Cardiac muscle cell (in vitro differentiated cells and primary cell): ENCODE measurements at regions not wholly inside any gene's neighbourhood (a gene's known extent, or its start where the extent isn't known, plus 50 kb on each side); places are given as distances from the start of the nearest gene placed in this dataset.

Experiments
- DNase-seq, 2 donors: peaks; one replicate each; pipeline versions ENCODE4 v3.0.0 to v3.0.0-alpha.2; 2010 to 2017; ENCODE audit warnings: low read depth in 1 of 2, low spot score in 1 of 2
- H3K27ac ChIP-seq: fragments of 200-600 bp; sonication (generic); 2 replicates; pipeline ENCODE4 v1.5.1; 2016
- H3K27me3 ChIP-seq: fragments of 200-600 bp; sonication (generic); 2 replicates; pipeline ENCODE4 v1.6.0; 2016; ENCODE audit warnings: control low read depth
- H3K36me3 ChIP-seq: fragments of 200-600 bp; sonication (generic); 2 replicates; pipeline ENCODE4 v1.5.1; 2016; ENCODE audit warnings: control low read depth
- H3K4me1 ChIP-seq: fragments of 200-600 bp; sonication (generic); 2 replicates; pipeline ENCODE4 v1.8.1; 2017; ENCODE audit warnings: low read depth, mild to moderate bottlenecking, mixed run types
- H3K4me3 ChIP-seq: fragments of 200-600 bp; sonication (generic); 2 replicates; pipeline ENCODE4 v1.5.1; 2016; ENCODE audit warnings: mild to moderate bottlenecking
- H3K9me3 ChIP-seq: fragments of 200-600 bp; sonication (generic); 2 replicates; pipeline ENCODE4 v1.5.1; 2017; ENCODE audit warnings: low read depth, mild to moderate bottlenecking, control low read depth
- CTCF ChIP-seq: IDR thresholded peaks from 2 replicates; pipeline ENCODE4 v1.5.1; 2012; ENCODE audit warnings: low read depth, mild to moderate bottlenecking, low read length

- DNase-seq = no peak
- Histone ChIP-seq H3K4me1 (no peaks in the 10 kb centered on the region), H3K27ac (no peak overlapping the region), H3K4me3 (no peak overlapping the region), H3K27me3 (peaks cover 2% of the 10 kb centered on the region), H3K9me3 (no peaks in the 10 kb centered on the region), H3K36me3 (no peaks in the 10 kb centered on the region)
- no peak for TF ChIP-seq CTCF
These were observed 565.6 kb downstream of the PRR16 start for GRCh38 chr5:121029536-121030245.

- DNase-seq = peak in 1 of 2 donors; percentile 43
- no peak overlapping the region for H3K27ac ChIP-seq
- H3K9me3 ChIP-seq = no peaks in the 10 kb centered on the region
- H3K36me3 ChIP-seq = no peaks in the 10 kb centered on the region
- no peak overlapping the region for H3K4me3 ChIP-seq
- H3K4me1 ChIP-seq = no peaks in the 10 kb centered on the region
- TF ChIP-seq CTCF = no peak
- H3K27me3 ChIP-seq = peaks cover 2% of the 10 kb centered on the region
These were observed 567.4 kb downstream of the PRR16 start for GRCh38 chr5:121031491-121031890.

- no peaks in the 10 kb centered on the region for H3K36me3 ChIP-seq
- H3K27me3 ChIP-seq = peaks cover 2% of the 10 kb centered on the region
- H3K4me1 ChIP-seq = no peaks in the 10 kb centered on the region
- no peak for TF ChIP-seq CTCF
- no peak overlapping the region for H3K4me3 ChIP-seq
- no peak overlapping the region for H3K27ac ChIP-seq
- no peaks in the 10 kb centered on the region for H3K9me3 ChIP-seq
- no peak for DNase-seq
These were observed 569.2 kb downstream of the PRR16 start for GRCh38 chr5:121033334-121033733.

- H3K4me3 ChIP-seq = no peak overlapping the region
- H3K27ac ChIP-seq = no peak overlapping the region
- no peaks in the 10 kb centered on the region for H3K36me3 ChIP-seq
- H3K9me3 ChIP-seq = no peaks in the 10 kb centered on the region
- no peak for TF ChIP-seq CTCF
- no peaks in the 10 kb centered on the region for H3K4me1 ChIP-seq
- peaks cover 2% of the 10 kb centered on the region for H3K27me3 ChIP-seq
- no peak for DNase-seq
These were observed 574.3 kb downstream of the PRR16 start for GRCh38 chr5:121038438-121038837.

- Histone ChIP-seq H3K36me3 (no peaks in the 10 kb centered on the region), H3K9me3 (no peaks in the 10 kb centered on the region), H3K27ac (no peak overlapping the region), H3K4me3 (no peak overlapping the region), H3K4me1 (no peaks in the 10 kb centered on the region), H3K27me3 (no peaks in the 10 kb centered on the region)
- TF ChIP-seq CTCF = no peak
- DNase-seq = no peak
These were observed 585.9 kb downstream of the PRR16 start for GRCh38 chr5:121049971-121050370.
